IMR-90 (cell line): ENCODE measurements at regions not wholly inside any gene's neighbourhood (a gene's known extent, or its start where the extent isn't known, plus 50 kb on each side); places are given as distances from the start of the nearest gene placed in this dataset.
A peak's percentile ranks its signal among the peaks of the same experiment; 100 is the strongest.

Experiments
- ATAC-seq: fragments of 200-7000 bp; cut with Tn5 transposase; 2 replicates; pipeline ENCODE4 v1.9.1; 2020; ENCODE audit warnings: low read depth, mild to moderate bottlenecking, moderate library complexity
- BruUV-seq: library from RNA; stranded (reverse); fragments of 400-500 nt; replicated peaks from 2 replicates; lab custom pipeline; 2021; lab: Mats Ljungman, UMichigan
- CTCF ChIA-PET: fragments of 300-600 bp; formaldehyde crosslinking; extraction: SDS; loops from one replicate; lab custom pipeline; 2021; ENCODE audit warnings: antibody characterized with exemption; lab: Yijun Ruan, JAX
- POLR2A ChIA-PET: fragments of 300-600 bp; sonication (Branson Sonifier 250); formaldehyde crosslinking; loops from one replicate; lab custom pipeline; 2022; ENCODE audit warnings: antibody characterized with exemption; ENCODE audit not compliant: unreplicated experiment; lab: Charles Lee
- DNase-seq: peaks from one replicate; pipeline ENCODE4 v3.0.0; 2013
- H2AFZ ChIP-seq: replicated peaks from 2 replicates; pipeline ENCODE3; 2013; ENCODE audit warnings: low read length, mild to moderate bottlenecking; ENCODE audit not compliant: poor library complexity
- H2AK5ac ChIP-seq: 2 replicates; pipeline ENCODE4 v1.6.1; 2013; ENCODE audit warnings: low read depth, low read length, inconsistent platforms
- H2AK9ac ChIP-seq: replicated peaks from 2 replicates; pipeline ENCODE3; 2013; ENCODE audit warnings: mild to moderate bottlenecking, low read depth, low read length, moderate library complexity; ENCODE audit not compliant: poor library complexity
- H2BK120ac ChIP-seq: 2 replicates; pipeline ENCODE4 v1.6.1; 2013; ENCODE audit warnings: low read depth, low read length, inconsistent platforms
- H2BK15ac ChIP-seq: 3 replicates; pipeline ENCODE4 v1.6.1; 2013; ENCODE audit warnings: low read depth, low read length, inconsistent platforms
- H2BK20ac ChIP-seq: 2 replicates; pipeline ENCODE4 v1.6.1; 2013; ENCODE audit warnings: low read depth, mild to moderate bottlenecking, inconsistent platforms, low read length, moderate library complexity
- H2BK5ac ChIP-seq: 2 replicates; pipeline ENCODE4 v1.6.1; 2013; ENCODE audit warnings: mild to moderate bottlenecking, low read depth, low read length, inconsistent platforms; ENCODE audit not compliant: poor library complexity, severe bottlenecking
- H3K14ac ChIP-seq: replicated peaks from 2 replicates; pipeline ENCODE4 v1.6.1; 2013; ENCODE audit warnings: low read depth, low read length, inconsistent platforms
- H3K18ac ChIP-seq: 2 replicates; pipeline ENCODE4 v1.6.1; 2013; ENCODE audit warnings: low read depth, low read length, control low read depth
- H3K23ac ChIP-seq: 2 replicates; pipeline ENCODE4 v1.6.1; 2013; ENCODE audit warnings: low read depth, low read length, inconsistent platforms
- H3K27ac ChIP-seq: 2 replicates; pipeline ENCODE4 v1.5.1; 2013; ENCODE audit warnings: mild to moderate bottlenecking, control low read depth, low read length; ENCODE audit not compliant: insufficient read depth
- H3K27me3 ChIP-seq: 2 replicates; pipeline ENCODE4 v1.6.1; 2013; ENCODE audit warnings: low read length; ENCODE audit not compliant: control insufficient read depth, insufficient read depth
- H3K36me3 ChIP-seq: 2 replicates; pipeline ENCODE4 v1.6.1; 2013; ENCODE audit warnings: low read length, mixed read lengths; ENCODE audit not compliant: control insufficient read depth, insufficient read depth
- H3K4ac ChIP-seq: 2 replicates; pipeline ENCODE4 v1.6.1; 2013; ENCODE audit warnings: low read depth, low read length, inconsistent platforms
- H3K4me1 ChIP-seq: 2 replicates; pipeline ENCODE4 v1.6.1; 2013; ENCODE audit warnings: low read length, mixed read lengths; ENCODE audit not compliant: control insufficient read depth, insufficient read depth
- H3K4me2 ChIP-seq: 2 replicates; pipeline ENCODE4 v1.6.1; 2013; ENCODE audit warnings: low read depth, mild to moderate bottlenecking, control low read depth, low read length, moderate library complexity
- H3K4me3 ChIP-seq: 2 replicates; pipeline ENCODE4 v1.5.1; 2013; ENCODE audit warnings: low read depth, mild to moderate bottlenecking, control low read depth, low read length, moderate library complexity; ENCODE audit not compliant: insufficient read depth
- H3K56ac ChIP-seq: 2 replicates; pipeline ENCODE4 v1.6.1; 2013; ENCODE audit warnings: low read length, inconsistent platforms; ENCODE audit not compliant: insufficient read depth; ENCODE audit errors: extremely low read depth
- H3K79me1 ChIP-seq, 2 experiments: 2 replicates each; pipeline ENCODE4 v1.6.1; 2013; ENCODE audit warnings: low read length in 2 of 2, inconsistent platforms in 1 of 2, low read depth in 1 of 2
- H3K9ac ChIP-seq: 2 replicates; pipeline ENCODE4 v1.6.1; 2013; ENCODE audit warnings: low read depth, low read length, control low read depth
- H3K9me1 ChIP-seq: 2 replicates; pipeline ENCODE4 v1.6.1; 2013; ENCODE audit warnings: low read length, inconsistent platforms; ENCODE audit not compliant: insufficient read depth
- H3K9me3 ChIP-seq: 2 replicates; pipeline ENCODE4 v1.6.1; 2013; ENCODE audit warnings: low read length; ENCODE audit not compliant: control insufficient read depth, insufficient read depth
- H4K20me1 ChIP-seq: 2 replicates; pipeline ENCODE4 v1.6.1; 2013; ENCODE audit warnings: low read length, inconsistent platforms; ENCODE audit not compliant: insufficient read depth
- H4K5ac ChIP-seq: 2 replicates; pipeline ENCODE4 v1.6.1; 2013; ENCODE audit warnings: mild to moderate bottlenecking, low read depth, low read length, control low read depth
- H4K8ac ChIP-seq, 2 experiments: 2 replicates each; pipeline ENCODE4 v1.6.1; 2013; ENCODE audit warnings: low read depth in 2 of 2, low read length in 2 of 2, control low read depth in 1 of 2, inconsistent platforms in 1 of 2
- H4K91ac ChIP-seq: 2 replicates; pipeline ENCODE4 v1.6.1; 2013; ENCODE audit warnings: low read depth, low read length, inconsistent platforms; ENCODE audit not compliant: insufficient read depth
- BHLHE40 ChIP-seq: fragments of 150-350 bp; IDR thresholded peaks from 2 replicates; pipeline ENCODE4 v1.6.1; 2016; ENCODE audit warnings: mild to moderate bottlenecking, low read depth, low read length
- CTCF ChIP-seq: conservative IDR thresholded peaks from 2 replicates; pipeline ENCODE4 v1.5.1; 2012; ENCODE audit warnings: mild to moderate bottlenecking, low read depth, low read length, improper control_type of control experiment
- ELK1 ChIP-seq: fragments of 150-350 bp; IDR thresholded peaks from 2 replicates; pipeline ENCODE4 v1.6.1; 2016; ENCODE audit warnings: low read depth, mild to moderate bottlenecking, low read length, moderate library complexity, borderline replicate concordance
- MXI1 ChIP-seq: IDR thresholded peaks from 2 replicates; pipeline ENCODE4 v1.6.1; 2012; ENCODE audit warnings: low read depth, mild to moderate bottlenecking, low read length, moderate library complexity, borderline replicate concordance
- NFE2L2 ChIP-seq: fragments of 150-350 bp; IDR thresholded peaks from 2 replicates; pipeline ENCODE4 v1.6.1; 2016; ENCODE audit warnings: low read depth, mild to moderate bottlenecking, low read length
- POLR2A ChIP-seq: IDR thresholded peaks from 2 replicates; pipeline ENCODE4 v1.6.1; 2012; ENCODE audit warnings: mild to moderate bottlenecking, low read depth, low read length
- RFX5 ChIP-seq: IDR thresholded peaks from 2 replicates; pipeline ENCODE4 v1.8.0; 2012; ENCODE audit warnings: low read depth, mild to moderate bottlenecking, low read length, moderate library complexity
- SMC3 ChIP-seq: fragments of 150-350 bp; IDR thresholded peaks from 2 replicates; pipeline ENCODE4 v1.6.1; 2016; ENCODE audit warnings: low read depth, mild to moderate bottlenecking, antibody characterized with exemption, low read length, moderate library complexity
- USF2 ChIP-seq: fragments of 150-350 bp; IDR thresholded peaks from 2 replicates; pipeline ENCODE4 v1.6.1; 2017; ENCODE audit warnings: mild to moderate bottlenecking, antibody characterized with exemption, low read length, low read depth
- WGBS, 2 experiments: methylation state at CpG; one replicate each; pipeline versions ENCODE4 v1.1.5 to v1.1.7; 2013; ENCODE audit warnings: missing lambda C conversion rate in 2 of 2; ENCODE audit not compliant: insufficient read length in 1 of 2; ENCODE audit errors: extremely low coverage in 2 of 2; 5-methylcytosine and 5-hydroxymethylcytosine counted together
- dilution Hi-C: fragments of 300-500 bp; cut with HindIII; formaldehyde crosslinking; loops from one replicate; pipeline ENCODE4 v1.14.3; 2018; ENCODE audit warnings: low sequenced_read_pairs; ENCODE audit not compliant: unreplicated experiment
- in situ Hi-C: fragments of 300-500 bp; cut with MboI; formaldehyde crosslinking; loops from 3 replicates; pipeline ENCODE4 v1.14.3; 2019; ENCODE audit warnings: low sequenced_read_pairs, inconsistent platforms, mixed read lengths
- intact Hi-C: fragments of 100-400 bp; cut with micrococcal nuclease; formaldehyde crosslinking; loops from 2 replicates; pipeline ENCODE4 v1.10.0; 2022

- Histone ChIP-seq H3K4me3 (no peak overlapping the region), H3K18ac (peak overlapping the region; percentile 49; the same call in 1 of the 2 replicates), H2AFZ (no peak overlapping the region), H4K20me1 (no peaks in the 10 kb centered on the region), H3K14ac (no peak overlapping the region), H2AK9ac (no peak overlapping the region), H2BK5ac (no peak overlapping the region), H2BK120ac (peak overlapping the region; percentile 16; the same call in 1 of the 2 replicates), H3K9me1 (no peaks in the 10 kb centered on the region; the same call in 1 of the 2 replicates), H3K56ac (no peak overlapping the region), H3K27me3 (no peaks in the 10 kb centered on the region), H3K23ac (no peak overlapping the region), H4K8ac (peak overlapping the region in 1 of 2 experiments; percentile 10; a peak in 1 of 4 replicates), H3K79me1 (no peaks in the 10 kb centered on the region), H2BK15ac (no peak overlapping the region; the same call in 2 of the 3 replicates), H3K4me1 (peaks cover 9% of the 10 kb centered on the region; the same call in 1 of the 2 replicates), H2AK5ac (no peak overlapping the region), H4K5ac (no peak overlapping the region; the same call in 1 of the 2 replicates), H3K4me2 (no peak overlapping the region), H4K91ac (no peak overlapping the region), H3K9me3 (peaks cover 2% of the 10 kb centered on the region; the same call in 1 of the 2 replicates), H3K27ac (no peak overlapping the region), H3K4ac (peak overlapping the region; percentile 2; the same call in 1 of the 2 replicates), H3K36me3 (no peaks in the 10 kb centered on the region), H3K9ac (no peak overlapping the region), H2BK20ac (no peak overlapping the region)
- CTCF ChIA-PET = no interaction called here
- ATAC-seq (no peak), DNase-seq (no peak)
- no TSS peak for BruUV-seq
- TF ChIP-seq USF2 (no peak), RFX5 (no peak), ELK1 (no peak), BHLHE40 (no peak), MXI1 (no peak), SMC3 (no peak), CTCF (no peak), NFE2L2 (no peak), POLR2A (no peak)
- POLR2A ChIA-PET = no interaction called here
- dilution Hi-C loops = no loop called here
- WGBS, 2 experiments = 80% methylated on average over 1 of the region's 1 CpG; no CpG with 5 or more reads in 1 of the 2 experiments
- intact Hi-C loops = no loop called here
- in situ Hi-C loops = no loop called here
Measured at GRCh38 chr4:147354237-147354636, 126.7 kb upstream of the EDNRA start.
